ENCODE measurements at regions not wholly inside any gene's neighbourhood (a gene's known extent, or its start where the extent isn't known, plus 50 kb on each side); places are given as distances from the start of the nearest gene placed in this dataset.

- TF ChIP-seq EZH2phosphoT487 (IDR thresholded peaks at IDR 0.05; ENCODE audit: borderline replicate concordance, low read length): no peak
- no peak for TF ChIP-seq EZH2 (IDR thresholded peaks at IDR 0.05; ENCODE audit: low read length, unreplicated experiment)
- TF ChIP-seq CTCF (conservative IDR thresholded peaks at IDR 0.05; ENCODE audit: low read depth, low read length): no peak
- ChIA-PET CTCF (no interaction called here), POLR2A (ENCODE audit: unreplicated experiment) (no interaction called here)
- ATAC-seq (no peak), DNase-seq (no peak)
- Histone ChIP-seq H3K4me3 (ENCODE audit: low read length) (no peak overlapping the region), H3K27me3 (ENCODE audit: low read length) (no peaks in the 10 kb centered on the region), H3K79me2 (ENCODE audit: low read length) (no peaks in the 10 kb centered on the region), H3K9ac (ENCODE audit: low read length) (no peak overlapping the region), H3K9me3 (ENCODE audit: low read length) (no peaks in the 10 kb centered on the region), H3K36me3 (ENCODE audit: low read depth, low read length) (no peaks in the 10 kb centered on the region), H3F3A (ENCODE audit: low read length, unreplicated experiment) (no peaks in the 10 kb centered on the region), H3K4me1 (ENCODE audit: insufficient read depth, low read length) (peaks cover 5% of the 10 kb centered on the region), H4K20me1 (ENCODE audit: low read length) (no peaks in the 10 kb centered on the region), H3K9me2 (replicated peaks; ENCODE audit: low read length) (no peaks in the 10 kb centered on the region), H3K4me2 (ENCODE audit: low read length) (no peak overlapping the region), H3K27ac (ENCODE audit: low read length) (no peak overlapping the region), H2AFZ (ENCODE audit: low read length) (no peak overlapping the region)
- no TSS peak for BruUV-seq (replicated peaks)
- intact Hi-C loops (cut with micrococcal nuclease): no loop called here
These were observed 1109.6 kb upstream of the MIR17HG start for GRCh38 chr13:90237852-90238251.

GRCh38 chr13:90238413-90238812 lies 1109.1 kb upstream of the MIR17HG start:
- Histone ChIP-seq H3K79me2 (ENCODE audit: low read length) (no peaks in the 10 kb centered on the region), H4K20me1 (ENCODE audit: low read length) (no peaks in the 10 kb centered on the region), H3K27ac (ENCODE audit: low read length) (no peak overlapping the region), H3K4me2 (ENCODE audit: low read length) (no peak overlapping the region; the same call in 1 of the 2 replicates), H3K4me1 (ENCODE audit: insufficient read depth, low read length) (peaks cover 5% of the 10 kb centered on the region), H3K36me3 (ENCODE audit: low read depth, low read length) (no peaks in the 10 kb centered on the region), H3K27me3 (ENCODE audit: low read length) (no peaks in the 10 kb centered on the region), H3K9ac (ENCODE audit: low read length) (no peak overlapping the region), H3F3A (ENCODE audit: low read length, unreplicated experiment) (no peaks in the 10 kb centered on the region), H3K9me3 (ENCODE audit: low read length) (no peaks in the 10 kb centered on the region), H3K9me2 (replicated peaks; ENCODE audit: low read length) (no peaks in the 10 kb centered on the region), H2AFZ (ENCODE audit: low read length) (no peak overlapping the region), H3K4me3 (ENCODE audit: low read length) (no peak overlapping the region)
- intact Hi-C loops (cut with micrococcal nuclease): no loop called here
- DNase-seq (peak; percentile 66), ATAC-seq (peak; percentile 99)
- ChIA-PET POLR2A (ENCODE audit: unreplicated experiment) (no interaction called here), CTCF (no interaction called here)
- no peak for TF ChIP-seq CTCF (conservative IDR thresholded peaks at IDR 0.05; ENCODE audit: low read depth, low read length)
- no peak for TF ChIP-seq EZH2phosphoT487 (IDR thresholded peaks at IDR 0.05; ENCODE audit: borderline replicate concordance, low read length)
- TF ChIP-seq EZH2 (IDR thresholded peaks at IDR 0.05; ENCODE audit: low read length, unreplicated experiment): no peak
- BruUV-seq (replicated peaks): no TSS peak

- no peaks in the 10 kb centered on the region for H3K79me2 ChIP-seq (ENCODE audit: low read length)
- ATAC-seq (no peak), DNase-seq (no peak)
- no peaks in the 10 kb centered on the region for H4K20me1 ChIP-seq (ENCODE audit: low read length)
- H3K4me3 ChIP-seq (ENCODE audit: low read length): no peak overlapping the region
- no peak overlapping the region for H2AFZ ChIP-seq (ENCODE audit: low read length)
- no TSS peak for BruUV-seq (replicated peaks)
- CTCF ChIA-PET: no interaction called here
- H3K36me3 ChIP-seq (ENCODE audit: low read depth, low read length): no peaks in the 10 kb centered on the region
- no peak for TF ChIP-seq CTCF (conservative IDR thresholded peaks at IDR 0.05; ENCODE audit: low read depth, low read length)
- TF ChIP-seq EZH2phosphoT487 (IDR thresholded peaks at IDR 0.05; ENCODE audit: borderline replicate concordance, low read length): no peak
- no peak for TF ChIP-seq EZH2 (IDR thresholded peaks at IDR 0.05; ENCODE audit: low read length, unreplicated experiment)
- no peaks in the 10 kb centered on the region for H3K27me3 ChIP-seq (ENCODE audit: low read length)
- H3K4me1 ChIP-seq (ENCODE audit: insufficient read depth, low read length): peaks cover 5% of the 10 kb centered on the region
- intact Hi-C loops (cut with micrococcal nuclease): no loop called here
- no peaks in the 10 kb centered on the region for H3F3A ChIP-seq (ENCODE audit: low read length, unreplicated experiment)
- no peak overlapping the region for H3K9ac ChIP-seq (ENCODE audit: low read length)
- POLR2A ChIA-PET (ENCODE audit: unreplicated experiment): no interaction called here
- H3K27ac ChIP-seq (ENCODE audit: low read length): no peak overlapping the region
- no peak overlapping the region for H3K4me2 ChIP-seq (ENCODE audit: low read length)
- H3K9me3 ChIP-seq (ENCODE audit: low read length): no peaks in the 10 kb centered on the region
- H3K9me2 ChIP-seq (replicated peaks; ENCODE audit: low read length): no peaks in the 10 kb centered on the region
These were observed 1108.4 kb upstream of the MIR17HG start for GRCh38 chr13:90239130-90239529.
